K562 (cell line): ENCODE measurements at regions not wholly inside any gene's neighbourhood (a gene's known extent, or its start where the extent isn't known, plus 50 kb on each side); places are given as distances from the start of the nearest gene placed in this dataset.

ENCODE experiments used
- ATF3 ChIP-seq, 2 experiments: fragments of 450-650 bp in 1 of 2; sonication (generic) in 1 of 2; formaldehyde crosslinking in 1 of 2; IDR thresholded peaks in 1 of 2; conservative IDR thresholded peaks in 1 of 2; 2 replicates each; pipeline versions ENCODE4 v1.6.1 to v1.8.1; 2016 to 2023; ENCODE audit warnings: mild to moderate bottlenecking in 2 of 2, moderate library complexity in 2 of 2, inconsistent platforms in 1 of 2, missing genetic modification reagents in 1 of 2
- CBX2 ChIP-seq: fragments of 200-600 bp; sonication (generic); IDR thresholded peaks from one replicate; pipeline ENCODE4 v1.6.1; 2012; ENCODE audit warnings: mild to moderate bottlenecking, low read length, inconsistent platforms; ENCODE audit not compliant: insufficient read depth, poor library complexity, severe bottlenecking
- CGGBP1 ChIP-seq: fragments of 250-450 bp; sonication (Bioruptor Pico); IDR thresholded peaks from 2 replicates; pipeline ENCODE4 v1.9.0; 2021; ENCODE audit warnings: mild to moderate bottlenecking
- CHD4 ChIP-seq: fragments of 200-600 bp; sonication (generic); IDR thresholded peaks from 3 replicates; pipeline ENCODE4 v1.6.1; 2012; ENCODE audit warnings: low read depth, mild to moderate bottlenecking, mixed read lengths, low read length, inconsistent platforms; ENCODE audit not compliant: insufficient read depth, insufficient replicate concordance, poor library complexity, severe bottlenecking
- CREB5 ChIP-seq: fragments of 250-450 bp; sonication (Bioruptor Pico); IDR thresholded peaks from 2 replicates; pipeline ENCODE4 v1.5.0; 2020; ENCODE audit warnings: mild to moderate bottlenecking
- ETV6 ChIP-seq, 3 experiments: fragments of 150-350 bp in 1 of 3; sonication (generic) in 1 of 3; formaldehyde crosslinking in 1 of 3; IDR thresholded peaks; 2 replicates each; pipeline versions ENCODE4 v1.6.1 to v1.8.0; 2014 to 2022; ENCODE audit warnings: borderline replicate concordance in 2 of 3, low read depth in 2 of 3, antibody characterized with exemption in 1 of 3, low read length in 1 of 3, mild to moderate bottlenecking in 1 of 3, missing genetic modification reagents in 1 of 3
- HDAC8 ChIP-seq: fragments of 450-650 bp; IDR thresholded peaks from 2 replicates; pipeline ENCODE4 v1.6.1; 2016; ENCODE audit warnings: mild to moderate bottlenecking, missing genetic modification characterization, moderate library complexity, missing compliant biosample characterization
- NCOR1 ChIP-seq: fragments of 450-650 bp; IDR thresholded peaks from 2 replicates; pipeline ENCODE4 v1.6.1; 2016; ENCODE audit warnings: mild to moderate bottlenecking, moderate library complexity
- NR2C2 ChIP-seq, 2 experiments: fragments of 200-800 bp in 1 of 2; sonication (Bioruptor generic) in 1 of 2; sonication (generic) in 1 of 2; formaldehyde crosslinking in 1 of 2; IDR thresholded peaks; 2 replicates each; pipeline versions ENCODE4 v1.6.1 to v1.8.0; 2016 to 2022; ENCODE audit warnings: mild to moderate bottlenecking in 1 of 2, missing compliant biosample characterization in 1 of 2, missing genetic modification characterization in 1 of 2, missing genetic modification reagents in 1 of 2
- POLR2AphosphoS5 ChIP-seq: IDR thresholded peaks from 2 replicates; pipeline ENCODE4 v1.6.1; 2011; ENCODE audit warnings: mild to moderate bottlenecking, low read depth, low read length, moderate library complexity; ENCODE audit not compliant: control insufficient read depth, insufficient read depth
- RFX5 ChIP-seq: IDR thresholded peaks from 2 replicates; pipeline ENCODE4 v1.6.1; 2011; ENCODE audit warnings: low read depth, mild to moderate bottlenecking, improper control_type of control experiment, low read length
- RUNX1 ChIP-seq: sonication (generic); IDR thresholded peaks from 2 replicates; pipeline ENCODE4 v1.6.1; 2016; ENCODE audit warnings: antibody characterized with exemption, low read depth
- SNRNP70 ChIP-seq: fragments of 200-400 bp; formaldehyde crosslinking; optimal IDR thresholded peaks from 2 replicates; pipeline ENCODE3; 2017; ENCODE audit warnings: low read depth, low read length
- SOX6 ChIP-seq: fragments of 450-650 bp; IDR thresholded peaks from 2 replicates; pipeline ENCODE4 v1.6.1; 2014; ENCODE audit warnings: mild to moderate bottlenecking
- TRIM24 ChIP-seq, 2 experiments: fragments of 450-650 bp; IDR thresholded peaks; 2 replicates each; pipeline ENCODE4 v1.6.1; 2016
- ZHX1 ChIP-seq: fragments of 150-350 bp; conservative IDR thresholded peaks from 2 replicates; pipeline ENCODE4 v1.6.1; 2014; ENCODE audit warnings: low read length
- ZNF518B ChIP-seq: fragments of 250-450 bp; sonication (Bioruptor Pico); IDR thresholded peaks from 2 replicates; pipeline ENCODE4 v1.5.0; 2021; ENCODE audit warnings: mild to moderate bottlenecking, moderate library complexity
- ZNF79 ChIP-seq: fragments of 250-450 bp; sonication (Bioruptor Pico); IDR thresholded peaks from 2 replicates; pipeline ENCODE4 v1.4.0; 2020; ENCODE audit warnings: low read depth, mild to moderate bottlenecking, moderate library complexity

GRCh38 chr4:122548452-122548851 lies 72.4 kb downstream of the IL21 start (continued):
- TF ChIP-seq ETV6 (IDR thresholded peaks at IDR 0.05; ENCODE audit: borderline replicate concordance in 1 of 2, low read depth in 2 of 2, low read length in 1 of 2), result no peak
- TF ChIP-seq ETV6 (CRISPR knock-in tag; IDR thresholded peaks at IDR 0.05; ENCODE audit: borderline replicate concordance), result no peak
- no peak for TF ChIP-seq ZNF518B (CRISPR knock-in tag)
- TF ChIP-seq CBX2, result no peak
- TF ChIP-seq CGGBP1, result no peak
- TF ChIP-seq ATF3 (IDR thresholded peaks at IDR 0.05), result peak; percentile 36; the same call in 1 of the 2 replicates
- TF ChIP-seq ATF3 (CRISPR knock-in tag; conservative IDR thresholded peaks at IDR 0.05), result no peak
- peak in 1 of 2 experiments; percentile 37; a peak in 1 of 4 replicates for TF ChIP-seq TRIM24 (IDR thresholded peaks at IDR 0.05)
- no peak for TF ChIP-seq HDAC8 (tag)
- TF ChIP-seq NR2C2 (CRISPR knock-in tag; IDR thresholded peaks at IDR 0.05), result no peak
- peak; percentile 43; the same call in 1 of the 2 replicates for TF ChIP-seq NR2C2 (tag; IDR thresholded peaks at IDR 0.05)
- no peak for TF ChIP-seq NCOR1
- no peak for TF ChIP-seq SNRNP70
- TF ChIP-seq ZNF79 (CRISPR knock-in tag), result no peak
- no peak for TF ChIP-seq POLR2AphosphoS5
- 0 out of 2 replicates have a peak, but pooled peaks have one; percentile 39 for TF ChIP-seq SOX6
- no peak for TF ChIP-seq ZHX1
- TF ChIP-seq RUNX1, result no peak
- TF ChIP-seq CHD4, result no peak
- no peak for TF ChIP-seq RFX5
- TF ChIP-seq CREB5 (CRISPR knock-in tag), result no peak
